ENCODE measurements at regions not wholly inside any gene's neighbourhood (a gene's known extent, or its start where the extent isn't known, plus 50 kb on each side); places are given as distances from the start of the nearest gene placed in this dataset.

DNA sequence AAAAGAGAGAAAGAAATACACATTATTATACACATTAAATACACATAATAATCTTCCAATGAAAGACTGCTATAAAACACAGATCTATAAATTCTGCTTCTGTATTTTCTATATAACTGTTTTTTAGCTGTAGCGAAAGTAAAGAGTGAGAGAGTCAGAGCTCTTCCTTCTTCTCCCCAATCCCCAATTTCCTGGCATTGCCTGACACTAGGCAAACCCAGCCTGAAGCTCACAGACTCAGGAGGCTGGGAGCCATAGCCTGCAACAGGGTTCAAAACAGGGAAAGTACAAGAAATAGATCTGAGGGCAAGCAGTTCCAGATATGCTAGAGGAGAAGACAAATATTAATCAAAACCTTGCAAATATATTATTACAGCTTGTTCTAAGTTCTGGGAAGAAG, 201.6 kb downstream of the HNRNPD start:
- TF ChIP-seq SIN3A (IDR thresholded peaks at IDR 0.05; ENCODE audit: borderline replicate concordance, insufficient read depth, low read length): no peak
- TF ChIP-seq POLR2AphosphoS5 (IDR thresholded peaks at IDR 0.05; ENCODE audit: low read depth, low read length): no peak
- no peak for TF ChIP-seq FOXP2 (optimal IDR thresholded peaks at IDR 0.05; ENCODE audit: borderline replicate concordance, extremely low read depth, extremely low read length, insufficient read depth)
- TF ChIP-seq, protein P1, sequence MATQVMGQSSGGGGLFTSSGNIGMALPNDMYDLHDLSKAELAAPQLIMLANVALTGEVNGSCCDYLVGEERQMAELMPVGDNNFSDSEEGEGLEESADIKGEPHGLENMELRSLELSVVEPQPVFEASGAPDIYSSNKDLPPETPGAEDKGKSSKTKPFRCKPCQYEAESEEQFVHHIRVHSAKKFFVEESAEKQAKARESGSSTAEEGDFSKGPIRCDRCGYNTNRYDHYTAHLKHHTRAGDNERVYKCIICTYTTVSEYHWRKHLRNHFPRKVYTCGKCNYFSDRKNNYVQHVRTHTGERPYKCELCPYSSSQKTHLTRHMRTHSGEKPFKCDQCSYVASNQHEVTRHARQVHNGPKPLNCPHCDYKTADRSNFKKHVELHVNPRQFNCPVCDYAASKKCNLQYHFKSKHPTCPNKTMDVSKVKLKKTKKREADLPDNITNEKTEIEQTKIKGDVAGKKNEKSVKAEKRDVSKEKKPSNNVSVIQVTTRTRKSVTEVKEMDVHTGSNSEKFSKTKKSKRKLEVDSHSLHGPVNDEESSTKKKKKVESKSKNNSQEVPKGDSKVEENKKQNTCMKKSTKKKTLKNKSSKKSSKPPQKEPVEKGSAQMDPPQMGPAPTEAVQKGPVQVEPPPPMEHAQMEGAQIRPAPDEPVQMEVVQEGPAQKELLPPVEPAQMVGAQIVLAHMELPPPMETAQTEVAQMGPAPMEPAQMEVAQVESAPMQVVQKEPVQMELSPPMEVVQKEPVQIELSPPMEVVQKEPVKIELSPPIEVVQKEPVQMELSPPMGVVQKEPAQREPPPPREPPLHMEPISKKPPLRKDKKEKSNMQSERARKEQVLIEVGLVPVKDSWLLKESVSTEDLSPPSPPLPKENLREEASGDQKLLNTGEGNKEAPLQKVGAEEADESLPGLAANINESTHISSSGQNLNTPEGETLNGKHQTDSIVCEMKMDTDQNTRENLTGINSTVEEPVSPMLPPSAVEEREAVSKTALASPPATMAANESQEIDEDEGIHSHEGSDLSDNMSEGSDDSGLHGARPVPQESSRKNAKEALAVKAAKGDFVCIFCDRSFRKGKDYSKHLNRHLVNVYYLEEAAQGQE (IDR thresholded peaks at IDR 0.05; ENCODE audit: insufficient read depth in 1 of 2, low read depth in 2 of 2, low read length in 2 of 2): no peak
- TF ChIP-seq TAF1 (IDR thresholded peaks at IDR 0.05; ENCODE audit: borderline replicate concordance, insufficient read depth, low read length): no peak

DNA sequence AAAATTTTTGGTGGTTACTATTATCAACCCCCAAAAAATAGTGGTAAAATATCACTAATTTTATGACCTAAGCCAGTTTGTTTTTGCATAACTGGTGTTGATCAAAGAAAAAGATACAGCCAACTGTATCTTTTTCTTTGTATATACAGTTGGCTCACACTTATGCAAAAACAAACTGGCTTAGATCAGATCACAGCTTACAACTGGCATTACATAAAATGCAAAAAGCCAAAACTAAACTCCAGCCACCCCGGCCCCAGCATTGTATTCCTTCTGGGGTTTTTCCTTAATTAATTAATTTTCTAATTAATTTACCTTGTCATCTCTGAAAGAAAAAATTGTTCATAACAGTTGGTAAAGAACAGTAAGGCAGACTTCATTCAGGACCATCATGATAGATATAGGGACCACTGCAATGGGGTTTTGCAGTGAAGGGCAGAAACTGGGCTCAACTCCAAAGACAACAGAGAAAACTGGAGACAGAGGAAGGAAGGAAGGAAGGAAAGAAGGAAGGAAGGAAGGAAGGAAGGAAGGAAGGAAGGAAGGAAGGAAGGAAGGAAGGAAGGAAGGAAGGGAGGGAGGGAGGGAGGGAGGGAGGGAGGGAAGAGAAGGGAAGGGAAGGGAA, 202.1 kb downstream of the HNRNPD start:
- TF ChIP-seq, protein P1 (IDR thresholded peaks at IDR 0.05; ENCODE audit: insufficient read depth in 1 of 2, low read depth in 2 of 2, low read length in 2 of 2): no peak
- TF ChIP-seq SIN3A (IDR thresholded peaks at IDR 0.05; ENCODE audit: borderline replicate concordance, insufficient read depth, low read length) (no peak), TAF1 (IDR thresholded peaks at IDR 0.05; ENCODE audit: borderline replicate concordance, insufficient read depth, low read length) (no peak)

DNA sequence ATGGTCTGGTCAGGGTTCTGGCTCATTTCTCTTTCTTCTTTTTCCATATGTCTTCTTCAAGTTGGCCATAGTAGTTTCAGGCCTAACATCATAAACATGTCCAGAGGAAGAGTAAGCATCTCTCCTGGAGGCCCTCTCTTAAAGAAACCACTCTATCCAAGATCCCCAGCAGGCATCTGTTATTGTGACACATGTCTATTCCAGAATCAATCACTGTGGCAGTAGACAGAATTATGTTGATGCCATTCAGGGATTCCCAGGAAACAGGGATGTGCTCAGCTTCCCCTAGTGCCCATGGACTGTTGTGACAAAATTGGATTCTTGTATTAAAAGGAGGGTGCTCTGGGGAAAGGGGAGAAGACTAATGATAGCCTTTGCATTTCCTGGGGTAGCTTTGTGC, 224.0 kb downstream of the HNRNPD start:
- no peak for TF ChIP-seq FOXP2 (optimal IDR thresholded peaks at IDR 0.05; ENCODE audit: borderline replicate concordance, extremely low read depth, extremely low read length, insufficient read depth)
- TF ChIP-seq TAF1 (IDR thresholded peaks at IDR 0.05; ENCODE audit: borderline replicate concordance, insufficient read depth, low read length): no peak
- TF ChIP-seq, protein P1 (IDR thresholded peaks at IDR 0.05; ENCODE audit: insufficient read depth in 1 of 2, low read depth in 2 of 2, low read length in 2 of 2): no peak
- no peak for TF ChIP-seq SIN3A (IDR thresholded peaks at IDR 0.05; ENCODE audit: borderline replicate concordance, insufficient read depth, low read length)
- TF ChIP-seq POLR2AphosphoS5 (IDR thresholded peaks at IDR 0.05; ENCODE audit: low read depth, low read length): no peak

DNA sequence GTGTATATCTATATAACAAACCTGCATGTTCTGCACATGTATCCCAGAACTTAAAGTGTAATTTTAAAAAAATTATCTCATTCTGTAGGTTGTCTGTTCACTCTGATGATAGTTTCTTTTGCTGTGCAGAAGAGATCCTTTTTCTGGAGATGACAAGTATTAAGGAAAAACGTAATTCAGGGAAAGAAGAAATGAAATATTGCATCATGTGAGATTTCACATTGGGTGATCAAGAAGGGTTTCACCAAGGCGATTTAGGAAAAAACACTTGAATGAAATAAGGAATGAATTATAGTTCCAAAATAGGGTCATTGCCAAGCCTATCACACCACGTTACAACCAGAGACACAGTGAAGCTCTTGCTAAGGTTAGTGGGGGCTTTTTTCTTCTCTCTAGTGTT, 227.9 kb downstream of the HNRNPD start:
- TF ChIP-seq, protein P1 (IDR thresholded peaks at IDR 0.05; ENCODE audit: insufficient read depth in 1 of 2, low read depth in 2 of 2, low read length in 2 of 2): no peak

DNA sequence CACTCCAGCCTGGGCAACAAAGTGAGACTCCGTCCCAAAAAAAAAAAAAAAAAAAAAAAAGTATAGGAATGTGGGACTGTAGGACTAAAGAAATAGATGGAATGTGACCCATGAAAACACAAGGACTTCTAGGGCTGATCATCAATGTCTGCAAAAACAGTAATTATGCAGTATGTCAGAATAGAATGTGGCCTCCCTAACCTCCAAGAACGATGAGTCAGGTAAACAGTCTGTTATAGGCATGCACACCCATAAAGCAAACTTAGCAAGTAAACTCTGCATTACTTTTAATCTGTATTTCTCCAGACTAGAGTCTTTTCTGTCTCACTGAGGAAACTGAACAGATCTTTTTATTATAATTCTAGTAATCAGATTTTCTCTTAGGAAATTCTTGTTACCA, 233.4 kb downstream of the HNRNPD start:
- TF ChIP-seq POLR2AphosphoS5 (IDR thresholded peaks at IDR 0.05; ENCODE audit: low read depth, low read length) (no peak), SIN3A (IDR thresholded peaks at IDR 0.05; ENCODE audit: borderline replicate concordance, insufficient read depth, low read length) (no peak), TAF1 (IDR thresholded peaks at IDR 0.05; ENCODE audit: borderline replicate concordance, insufficient read depth, low read length) (no peak), FOXP2 (optimal IDR thresholded peaks at IDR 0.05; ENCODE audit: borderline replicate concordance, extremely low read depth, extremely low read length, insufficient read depth) (no peak)
- TF ChIP-seq, protein P1 (IDR thresholded peaks at IDR 0.05; ENCODE audit: insufficient read depth in 1 of 2, low read depth in 2 of 2, low read length in 2 of 2): no peak
